Mucosa of descending colon (tissue), 3 donors: ENCODE measurements at regions not wholly inside any gene's neighbourhood (a gene's known extent, or its start where the extent isn't known, plus 50 kb on each side); places are given as distances from the start of the nearest gene placed in this dataset.

Source experiments
- ATAC-seq: fragments of 200-7000 bp; cut with Tn5 transposase; one replicate; pipeline ENCODE4 v1.9.1; 2020; ENCODE audit warnings: mild to moderate bottlenecking, moderate library complexity
- DNase-seq, 3 donors: peaks; one replicate each; pipeline ENCODE4 v3.0.0-alpha.2; 2020
- H3K36me3 ChIP-seq: fragments of 200-600 bp; one replicate; pipeline ENCODE4 v1.8.0; 2021; ENCODE audit warnings: low read depth, mild to moderate bottlenecking
- H3K4me1 ChIP-seq: fragments of 200-600 bp; one replicate; pipeline ENCODE4 v1.8.0; 2021; ENCODE audit warnings: low read depth, mild to moderate bottlenecking
- H3K4me3 ChIP-seq: fragments of 200-600 bp; one replicate; pipeline ENCODE4 v1.8.0; 2021; ENCODE audit warnings: mild to moderate bottlenecking
- H3K9me3 ChIP-seq: fragments of 200-600 bp; one replicate; pipeline ENCODE4 v1.8.0; 2021; ENCODE audit warnings: mild to moderate bottlenecking
- intact Hi-C, 2 donors: fragments of 100-400 bp; cut with DNase I in 1 of 2; cut with micrococcal nuclease in 1 of 2; formaldehyde crosslinking; loops; one replicate each; pipeline versions ENCODE4 v1.11.0 to v1.11.1; 2022; cut with DNase I, micrococcal nuclease
- TF ChIP-seq, protein P1 (sequence below): fragments of 200-600 bp; IDR thresholded peaks from one replicate; pipeline ENCODE4 v1.8.0; 2022; ENCODE audit warnings: antibody characterized with exemption, mild to moderate bottlenecking
- donor health status: DM: no; HTN: no; CAD: no; lungs with moderate emphysema.
- donor health status: DM: no; HTN: no; CAD: no.
- donor health status: DM: no; HTN: yes; CAD: no.

- Histone ChIP-seq H3K9me3 (no peaks in the 10 kb centered on the region), H3K4me1 (peaks cover 7% of the 10 kb centered on the region), H3K36me3 (no peaks in the 10 kb centered on the region), H3K4me3 (no peak overlapping the region)
- intact Hi-C loops, result no loop called here
- DNase-seq (peak in 1 of 3 donors; percentile 50), ATAC-seq (peak; percentile 84)
- TF ChIP-seq, protein P1, sequence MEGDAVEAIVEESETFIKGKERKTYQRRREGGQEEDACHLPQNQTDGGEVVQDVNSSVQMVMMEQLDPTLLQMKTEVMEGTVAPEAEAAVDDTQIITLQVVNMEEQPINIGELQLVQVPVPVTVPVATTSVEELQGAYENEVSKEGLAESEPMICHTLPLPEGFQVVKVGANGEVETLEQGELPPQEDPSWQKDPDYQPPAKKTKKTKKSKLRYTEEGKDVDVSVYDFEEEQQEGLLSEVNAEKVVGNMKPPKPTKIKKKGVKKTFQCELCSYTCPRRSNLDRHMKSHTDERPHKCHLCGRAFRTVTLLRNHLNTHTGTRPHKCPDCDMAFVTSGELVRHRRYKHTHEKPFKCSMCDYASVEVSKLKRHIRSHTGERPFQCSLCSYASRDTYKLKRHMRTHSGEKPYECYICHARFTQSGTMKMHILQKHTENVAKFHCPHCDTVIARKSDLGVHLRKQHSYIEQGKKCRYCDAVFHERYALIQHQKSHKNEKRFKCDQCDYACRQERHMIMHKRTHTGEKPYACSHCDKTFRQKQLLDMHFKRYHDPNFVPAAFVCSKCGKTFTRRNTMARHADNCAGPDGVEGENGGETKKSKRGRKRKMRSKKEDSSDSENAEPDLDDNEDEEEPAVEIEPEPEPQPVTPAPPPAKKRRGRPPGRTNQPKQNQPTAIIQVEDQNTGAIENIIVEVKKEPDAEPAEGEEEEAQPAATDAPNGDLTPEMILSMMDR, result no peak
Observed at GRCh38 chr1:209029737-209030136, 553.8 kb upstream of the CAMK1G start.

DNA sequence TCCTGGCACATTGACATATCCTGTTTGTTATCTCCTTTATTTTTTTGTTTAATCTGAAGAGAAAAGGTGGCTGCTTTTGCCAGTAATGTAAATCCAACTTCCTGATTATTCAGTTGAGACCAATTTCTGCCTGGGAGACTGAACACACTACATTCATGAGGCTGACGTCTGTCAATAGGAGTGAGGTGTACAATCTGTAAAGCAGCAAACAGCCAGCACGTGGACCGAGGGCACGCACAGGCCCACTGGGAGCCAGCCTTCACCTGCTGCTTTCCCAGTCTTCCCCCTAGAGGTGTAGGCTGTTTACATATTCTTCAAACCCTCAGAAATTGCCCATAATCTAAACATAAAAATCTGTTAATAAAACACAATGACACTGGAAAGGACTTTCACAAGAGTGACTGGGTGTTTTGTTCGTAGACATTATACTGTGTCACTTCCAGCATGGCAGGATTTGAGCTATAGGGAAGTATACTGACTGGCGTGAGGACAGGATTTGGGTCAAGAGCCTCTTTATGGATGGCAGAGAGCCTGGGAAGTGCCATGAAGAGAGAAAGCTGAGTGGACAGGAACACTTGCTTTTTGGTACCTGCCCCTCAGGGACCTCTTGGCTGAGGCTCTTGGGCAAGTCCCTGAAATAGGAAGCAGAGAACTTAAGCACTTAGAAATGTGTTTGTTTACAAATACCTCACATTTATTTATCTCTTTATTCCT, 552.9 kb upstream of the CAMK1G start:
- ATAC-seq (peak; percentile 90), DNase-seq (peak in 2 of 3 donors; percentile 60 to 63)
- peaks cover 7% of the 10 kb centered on the region for H3K4me1 ChIP-seq
- H3K9me3 ChIP-seq, result no peaks in the 10 kb centered on the region
- no peak overlapping the region for H3K4me3 ChIP-seq
- TF ChIP-seq, protein P1, result no peak
- intact Hi-C loops, result no loop called here
- no peaks in the 10 kb centered on the region for H3K36me3 ChIP-seq

- no peak overlapping the region for H3K4me3 ChIP-seq
- H3K4me1 ChIP-seq, result no peaks in the 10 kb centered on the region
- TF ChIP-seq, protein P1, result no peak
- intact Hi-C loops, result no loop called here
- DNase-seq (no peak), ATAC-seq (no peak)
- H3K9me3 ChIP-seq, result no peaks in the 10 kb centered on the region
- H3K36me3 ChIP-seq, result no peaks in the 10 kb centered on the region
Observed at GRCh38 chr1:209037064-209037463, 546.5 kb upstream of the CAMK1G start.

DNA sequence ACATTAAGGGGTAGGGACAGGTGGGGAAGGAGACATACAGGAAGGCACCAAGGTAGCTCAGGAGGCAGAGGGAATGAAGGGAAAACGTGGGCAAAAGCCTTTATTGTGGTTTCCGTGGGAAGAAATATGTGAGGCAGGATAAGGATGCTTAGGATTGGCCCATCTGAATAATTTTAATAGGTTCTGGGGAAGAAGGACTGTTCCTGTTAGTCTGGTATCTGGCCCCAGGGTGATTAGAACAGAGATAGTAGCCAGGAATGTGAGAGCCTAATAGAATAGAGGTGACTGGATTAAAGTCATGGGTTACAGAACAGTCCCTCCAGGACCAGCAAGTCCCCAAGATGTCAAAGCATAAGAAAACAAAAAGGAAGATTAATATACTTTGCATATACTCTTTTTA, 545.2 kb upstream of the CAMK1G start:
- Histone ChIP-seq H3K4me1 (no peaks in the 10 kb centered on the region), H3K9me3 (no peaks in the 10 kb centered on the region), H3K36me3 (no peaks in the 10 kb centered on the region), H3K4me3 (no peak overlapping the region)
- DNase-seq (no peak), ATAC-seq (no peak)
- intact Hi-C loops, result no loop called here
- TF ChIP-seq, protein P1, result no peak

DNA sequence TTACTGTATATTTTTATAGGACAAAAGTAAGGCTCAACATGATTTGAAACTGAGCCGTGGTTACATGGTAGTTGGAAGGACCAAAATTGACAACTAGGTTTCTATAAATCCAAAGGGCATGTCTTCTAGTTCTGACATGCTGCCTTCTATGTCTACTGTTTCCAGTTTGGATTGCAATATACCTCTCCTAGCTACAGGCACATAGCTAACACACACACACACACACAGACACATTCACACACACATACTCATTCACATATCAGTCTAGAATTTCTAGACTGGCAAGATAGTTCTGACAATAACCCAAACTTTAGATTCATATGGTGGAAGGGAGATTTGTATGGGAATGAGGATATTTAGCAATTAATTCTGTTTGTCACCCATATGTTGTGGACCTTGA, 544.8 kb upstream of the CAMK1G start:
- TF ChIP-seq, protein P1, result no peak
- Histone ChIP-seq H3K36me3 (no peaks in the 10 kb centered on the region), H3K9me3 (no peaks in the 10 kb centered on the region), H3K4me3 (no peak overlapping the region), H3K4me1 (no peaks in the 10 kb centered on the region)
- intact Hi-C loops, result no loop called here
- DNase-seq, result no peak
- ATAC-seq, result no peak
